Endothelial cell (in vitro differentiated cells): ENCODE measurements at regions not wholly inside any gene's neighbourhood (a gene's known extent, or its start where the extent isn't known, plus 50 kb on each side); places are given as distances from the start of the nearest gene placed in this dataset.

Source experiments
- DNase-seq: peaks from one replicate; pipeline ENCODE4 v3.0.0; 2021; ENCODE audit warnings: low spot score
- H3K27ac Mint-ChIP-seq: one replicate; pipeline ENCODE4 v1.8.0; 2021; ENCODE audit warnings: mixed read lengths, inconsistent platforms; ENCODE audit not compliant: unreplicated experiment
- H3K27me3 Mint-ChIP-seq: one replicate; pipeline ENCODE4 v1.8.0; 2021; ENCODE audit warnings: mild to moderate bottlenecking, moderate library complexity, mixed read lengths, inconsistent platforms; ENCODE audit not compliant: unreplicated experiment
- H3K36me3 Mint-ChIP-seq: one replicate; pipeline ENCODE4 v1.8.0; 2021; ENCODE audit warnings: mild to moderate bottlenecking, low read depth, mixed read lengths, inconsistent platforms; ENCODE audit not compliant: unreplicated experiment
- H3K4me1 Mint-ChIP-seq: one replicate; pipeline ENCODE4 v1.8.0; 2021; ENCODE audit warnings: mild to moderate bottlenecking, mixed read lengths, inconsistent platforms; ENCODE audit not compliant: unreplicated experiment
- H3K4me3 Mint-ChIP-seq: one replicate; pipeline ENCODE4 v1.8.0; 2021; ENCODE audit warnings: mild to moderate bottlenecking, mixed read lengths, inconsistent platforms; ENCODE audit not compliant: unreplicated experiment
- H3K9me3 Mint-ChIP-seq: one replicate; pipeline ENCODE4 v1.8.0; 2021; ENCODE audit warnings: mixed read lengths, inconsistent platforms; ENCODE audit not compliant: unreplicated experiment
- CTCF ChIP-seq: fragments of 200-600 bp; sonication (generic); IDR thresholded peaks from one replicate; pipeline ENCODE4 v1.5.0; 2021; ENCODE audit warnings: antibody characterized with exemption; ENCODE audit not compliant: unreplicated experiment

- Mint-ChIP-seq H3K27me3 (no peaks in the 10 kb centered on the region), H3K27ac (no peak overlapping the region), H3K4me1 (no peaks in the 10 kb centered on the region), H3K4me3 (no peak overlapping the region), H3K36me3 (no peaks in the 10 kb centered on the region), H3K9me3 (no peaks in the 10 kb centered on the region)
- no peak for DNase-seq
- no peak for TF ChIP-seq CTCF
Observed at GRCh38 chrX:8273451-8273895, 102.4 kb upstream of the VCX2 start.

GRCh38 chrX:8274170-8274569, 103.1 kb upstream of the VCX2 start:
- H3K4me1 Mint-ChIP-seq, result no peaks in the 10 kb centered on the region
- no peak for DNase-seq
- no peak overlapping the region for H3K27ac Mint-ChIP-seq
- no peaks in the 10 kb centered on the region for H3K9me3 Mint-ChIP-seq
- no peak for TF ChIP-seq CTCF
- no peak overlapping the region for H3K4me3 Mint-ChIP-seq
- H3K27me3 Mint-ChIP-seq, result no peaks in the 10 kb centered on the region
- no peaks in the 10 kb centered on the region for H3K36me3 Mint-ChIP-seq

GRCh38 chrX:8278557-8278956, 107.5 kb upstream of the VCX2 start:
- Mint-ChIP-seq H3K27me3 (no peaks in the 10 kb centered on the region), H3K27ac (no peak overlapping the region), H3K4me3 (no peak overlapping the region), H3K9me3 (no peaks in the 10 kb centered on the region), H3K36me3 (no peaks in the 10 kb centered on the region), H3K4me1 (no peaks in the 10 kb centered on the region)
- no peak for DNase-seq
- TF ChIP-seq CTCF, result no peak

- H3K4me3 Mint-ChIP-seq, result no peak overlapping the region
- peaks cover 2% of the 10 kb centered on the region for H3K4me1 Mint-ChIP-seq
- TF ChIP-seq CTCF, result no peak
- H3K36me3 Mint-ChIP-seq, result no peaks in the 10 kb centered on the region
- H3K27me3 Mint-ChIP-seq, result no peaks in the 10 kb centered on the region
- H3K27ac Mint-ChIP-seq, result no peak overlapping the region
- no peaks in the 10 kb centered on the region for H3K9me3 Mint-ChIP-seq
- DNase-seq, result no peak
Observed at GRCh38 chrX:8279323-8279722, 108.3 kb upstream of the VCX2 start.

- H3K27ac Mint-ChIP-seq, result no peak overlapping the region
- no peaks in the 10 kb centered on the region for H3K9me3 Mint-ChIP-seq
- H3K4me3 Mint-ChIP-seq, result no peak overlapping the region
- no peak for DNase-seq
- no peak for TF ChIP-seq CTCF
- no peaks in the 10 kb centered on the region for H3K27me3 Mint-ChIP-seq
- peaks cover 10% of the 10 kb centered on the region for H3K4me1 Mint-ChIP-seq
- H3K36me3 Mint-ChIP-seq, result no peaks in the 10 kb centered on the region
Observed at GRCh38 chrX:8284131-8284530, 113.1 kb upstream of the VCX2 start.
